ENCODE measurements at regions not wholly inside any gene's neighbourhood (a gene's known extent, or its start where the extent isn't known, plus 50 kb on each side); places are given as distances from the start of the nearest gene placed in this dataset.

- no peak for TF ChIP-seq CTCF (IDR thresholded peaks at IDR 0.05; ENCODE audit: low read depth, low read length)
- no peak for TF ChIP-seq EZH2phosphoT487 (IDR thresholded peaks at IDR 0.05; ENCODE audit: low read depth)
Measured at GRCh38 chr6:105815661-105816555, 270.2 kb upstream of the PRDM1 start.
